HG02970 (cell line): ENCODE measurements at regions not wholly inside any gene's neighbourhood (a gene's known extent, or its start where the extent isn't known, plus 50 kb on each side); places are given as distances from the start of the nearest gene placed in this dataset.

ENCODE experiments used
- ATAC-seq: cut with Tn5 transposase; IDR thresholded peaks from one replicate; pipeline ENCODE4 v1.9.1; 2021; ENCODE audit warnings: mild to moderate bottlenecking, moderate library complexity, moderate number of reproducible peaks; ENCODE audit not compliant: unreplicated experiment, low FRiP score

DNA sequence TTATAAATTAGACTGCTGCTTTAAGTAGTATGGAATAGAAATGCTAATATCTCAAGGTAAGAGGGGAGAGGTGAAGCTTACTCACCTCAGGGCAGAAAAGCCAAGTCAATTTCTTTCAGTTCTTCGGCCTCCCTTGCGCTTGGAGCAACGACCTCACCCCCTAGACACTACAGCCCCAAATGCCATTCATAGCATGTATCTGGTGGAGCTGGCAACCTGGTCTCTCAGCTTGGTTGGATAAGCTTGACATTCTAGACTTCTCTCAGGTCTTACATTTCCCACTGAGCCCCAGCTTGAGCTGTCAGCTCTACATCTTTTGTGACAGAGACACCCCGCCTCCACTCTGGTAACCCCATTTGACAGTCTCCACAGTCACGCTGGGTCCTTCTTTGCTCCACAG, 154.9 kb downstream of the ZNF608 start:
- ATAC-seq, result no peak

DNA sequence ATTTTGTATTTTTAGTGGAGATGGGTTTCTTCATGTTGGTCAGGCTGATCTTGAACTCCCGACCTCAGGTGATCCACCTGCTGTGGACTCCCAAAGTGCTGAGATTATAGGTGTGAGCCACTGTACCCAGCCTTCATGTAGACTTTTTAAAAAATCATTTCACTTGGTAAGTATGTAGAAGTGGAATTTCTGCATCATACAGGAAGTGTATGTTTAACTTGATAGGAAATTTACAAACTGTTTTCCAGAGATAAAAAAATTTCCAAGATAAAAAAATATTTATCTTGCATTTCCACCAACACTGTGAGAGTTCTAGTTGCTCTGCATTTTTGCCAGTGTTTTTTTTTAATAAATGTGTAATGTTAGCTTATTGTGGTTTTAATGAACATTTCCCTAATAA, 155.8 kb downstream of the ZNF608 start:
- no peak for ATAC-seq

DNA sequence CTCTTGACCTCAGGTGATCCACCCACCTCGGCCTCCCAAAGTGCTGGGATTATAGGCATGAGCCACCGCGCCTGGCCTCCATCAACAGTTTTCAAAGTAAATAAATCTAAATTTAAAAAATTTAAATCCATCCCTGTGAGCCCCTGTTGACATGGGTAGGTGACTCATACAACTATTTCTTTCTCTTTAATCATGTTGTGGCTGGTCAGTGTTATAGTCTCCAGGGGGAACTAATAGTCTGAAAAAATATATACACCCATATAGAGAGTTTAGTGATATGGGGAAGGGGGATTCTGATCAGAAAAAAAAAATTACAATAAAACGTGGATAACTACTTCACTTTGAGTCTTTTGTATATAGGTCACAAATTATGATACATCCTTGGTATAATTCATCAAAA, 159.2 kb downstream of the ZNF608 start:
- ATAC-seq, result no peak

DNA sequence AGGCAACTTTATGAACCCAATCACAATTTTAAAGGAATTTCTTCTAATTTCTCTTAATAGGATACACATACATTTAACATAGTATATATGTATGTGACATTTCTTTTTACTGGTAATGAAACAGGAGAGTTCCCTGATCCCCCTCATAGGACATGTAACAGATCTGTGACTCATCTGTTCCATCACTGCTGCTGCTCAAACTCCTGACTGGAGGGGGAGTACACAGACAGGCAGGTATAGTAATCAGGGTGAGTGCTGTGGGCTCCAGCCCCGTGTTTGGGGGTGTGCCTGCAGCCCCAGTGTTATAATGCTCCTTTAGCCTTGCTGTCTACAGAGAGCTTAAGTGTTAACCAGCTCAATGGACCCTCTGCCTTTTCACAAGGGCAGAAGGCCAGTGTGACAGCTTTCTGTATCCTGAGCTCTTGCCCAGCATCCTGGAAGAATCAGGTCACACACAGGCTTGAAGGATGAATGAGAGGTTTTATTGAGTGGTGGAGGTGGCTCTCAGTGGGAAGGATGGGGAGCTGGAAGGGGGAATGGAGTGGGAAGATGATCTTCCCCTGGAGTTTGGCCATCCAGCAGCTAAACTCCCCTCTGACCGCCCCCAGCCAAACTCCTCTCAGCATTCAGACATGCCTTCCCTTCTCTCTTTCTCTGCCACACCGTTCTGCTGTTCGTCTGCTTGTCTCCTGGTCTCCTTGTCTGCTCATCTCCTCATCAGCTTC, 161.3 kb downstream of the ZNF608 start:
- no peak for ATAC-seq

DNA sequence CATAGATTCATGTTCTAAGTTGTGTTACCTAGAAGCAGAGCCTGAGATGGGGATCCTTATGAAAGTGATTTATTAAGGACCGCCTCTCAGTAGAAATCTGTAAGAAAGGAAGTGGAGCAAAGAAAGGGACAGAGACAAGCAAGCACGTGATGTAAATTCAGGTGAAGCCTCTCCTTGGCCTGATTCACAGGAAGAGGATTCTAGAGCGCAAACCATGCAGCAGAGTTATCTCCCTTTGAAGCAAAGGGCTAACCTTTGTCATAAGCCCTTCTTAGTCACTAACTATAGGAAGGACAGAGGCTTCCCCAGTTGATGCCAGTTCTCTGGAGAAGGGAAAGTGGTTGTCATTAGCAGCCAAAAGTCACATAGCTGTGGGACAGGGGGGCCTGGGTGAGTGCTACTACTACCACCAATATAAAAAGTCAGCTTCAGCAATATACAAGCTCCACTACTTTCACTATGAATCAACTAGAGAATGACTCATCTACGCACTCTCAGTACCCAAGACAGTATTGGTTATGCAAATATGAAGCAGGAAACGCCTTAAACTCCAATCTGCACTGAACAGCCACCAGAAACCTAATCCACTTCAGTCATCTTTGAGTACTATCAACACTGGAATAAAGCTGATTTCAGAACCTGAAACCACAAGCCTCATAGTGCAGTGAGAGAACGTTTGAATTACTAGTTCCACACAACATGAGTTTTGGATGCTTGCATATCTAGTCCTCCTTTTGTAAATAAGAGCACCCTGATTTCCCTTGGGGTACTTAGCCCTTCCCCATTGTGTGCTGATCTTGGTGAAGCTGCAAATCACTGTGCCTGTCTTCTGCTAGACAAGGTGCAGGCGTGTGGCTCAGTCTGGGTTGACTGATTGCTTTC, 162.7 kb downstream of the ZNF608 start:
- ATAC-seq, result peak; percentile 99

DNA sequence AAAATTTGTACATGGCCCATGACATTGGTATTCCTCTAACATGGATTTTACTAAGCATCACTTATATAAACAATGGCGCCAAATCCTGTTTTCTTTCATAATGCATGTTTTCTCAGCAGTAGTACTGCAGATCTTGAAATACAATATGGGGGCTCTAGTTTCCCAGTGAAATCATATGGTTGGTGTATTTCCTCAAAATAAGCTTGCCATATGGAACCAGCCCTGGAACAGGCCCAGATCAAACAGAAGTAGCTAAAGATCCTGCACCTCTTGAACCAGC, 163.9 kb downstream of the ZNF608 start:
- no peak for ATAC-seq

DNA sequence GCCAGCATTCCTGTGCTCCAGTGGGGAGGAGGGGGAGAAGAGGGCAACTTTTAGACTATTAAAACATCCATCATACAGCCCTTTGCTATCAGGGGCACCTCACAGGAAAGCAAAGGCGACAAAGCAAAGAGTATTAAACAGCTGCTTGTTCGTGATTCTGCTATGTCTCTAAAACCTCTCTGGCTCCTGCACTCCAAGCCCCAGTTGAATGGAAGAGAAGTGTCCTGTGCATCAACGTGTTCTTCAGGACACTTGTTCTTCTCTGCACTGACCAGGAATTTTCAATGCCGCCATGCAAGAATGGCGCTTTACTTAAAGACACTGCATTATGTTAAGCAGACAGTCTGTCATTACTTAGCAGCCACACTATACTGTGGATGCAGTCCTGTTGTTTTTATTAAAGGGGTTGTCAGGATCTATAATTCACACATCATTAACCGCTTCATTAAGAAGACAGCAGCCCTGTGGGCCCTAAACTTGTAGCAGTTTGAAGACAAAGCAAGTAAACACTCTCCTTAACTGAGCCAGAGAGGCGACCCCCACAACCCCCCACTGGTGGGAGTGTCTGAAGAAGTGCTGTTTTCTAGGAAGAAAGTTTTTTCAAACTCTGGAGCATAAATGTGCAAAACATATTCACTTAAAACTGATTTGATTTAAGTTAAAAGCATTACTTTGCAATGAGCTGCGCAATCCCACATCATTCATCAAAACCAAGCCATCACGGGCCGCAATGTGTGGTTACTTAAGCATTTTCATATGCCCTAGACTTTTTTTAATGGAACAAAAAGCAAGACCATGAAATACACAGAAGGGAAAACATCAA, 164.5 kb downstream of the ZNF608 start:
- no peak for ATAC-seq

DNA sequence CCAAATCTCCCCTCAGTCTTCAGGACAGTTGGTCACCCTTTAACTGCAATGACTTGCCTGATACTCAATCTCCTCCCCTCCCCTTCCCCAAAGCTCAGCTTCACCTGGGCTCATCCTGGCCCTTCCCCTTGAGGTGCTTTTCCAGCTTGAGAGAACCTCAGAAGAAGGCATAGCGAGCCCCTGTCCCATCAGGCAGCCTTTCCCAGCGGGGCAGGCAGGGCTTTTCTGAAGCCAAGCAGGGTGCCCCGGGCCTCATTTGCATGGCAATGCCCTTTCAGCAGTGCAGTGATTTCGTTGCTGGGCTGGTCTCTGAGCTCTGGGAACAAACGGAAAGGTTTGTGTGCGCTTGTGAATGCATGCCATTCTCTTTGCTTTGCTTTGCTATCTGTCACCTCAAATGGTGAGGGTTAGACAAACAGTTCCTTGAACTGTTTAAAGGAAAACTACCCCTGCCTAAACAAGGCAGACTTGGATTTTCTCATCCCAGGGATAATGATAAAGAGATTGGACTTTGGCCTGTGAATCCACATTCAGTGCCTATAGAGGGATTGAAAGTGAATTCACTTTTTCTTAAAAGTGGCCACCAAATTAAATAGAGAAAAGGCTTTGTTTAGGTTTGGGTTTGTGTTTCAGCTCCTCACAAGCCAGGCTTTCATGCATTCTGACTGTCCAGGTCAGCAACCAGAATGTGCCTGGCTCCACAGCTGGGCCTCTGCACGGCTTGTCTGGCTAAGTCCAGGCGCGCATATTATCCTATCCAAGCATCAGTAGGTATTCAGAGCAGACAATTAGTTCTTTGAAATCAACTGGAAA, 165.3 kb downstream of the ZNF608 start:
- ATAC-seq, result no peak

DNA sequence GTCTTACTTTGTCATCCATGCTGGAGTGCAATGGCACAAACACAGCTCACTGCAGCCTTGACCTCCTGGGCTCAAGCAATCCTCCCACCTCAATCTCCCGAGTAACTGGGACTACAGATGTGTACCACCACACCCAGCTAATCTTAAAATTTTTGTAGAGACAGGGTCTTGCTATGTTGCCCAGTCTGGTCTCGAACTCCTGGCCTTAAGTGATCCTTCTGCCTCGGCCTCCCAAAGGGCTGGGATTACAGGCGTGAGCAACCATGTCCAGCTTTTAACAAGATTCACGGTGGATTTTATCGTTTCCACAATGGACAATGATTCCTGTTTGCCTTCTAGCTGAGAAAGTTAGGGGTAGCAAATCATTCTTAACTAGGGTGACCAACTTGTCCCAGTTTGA, 165.9 kb downstream of the ZNF608 start:
- ATAC-seq, result no peak

DNA sequence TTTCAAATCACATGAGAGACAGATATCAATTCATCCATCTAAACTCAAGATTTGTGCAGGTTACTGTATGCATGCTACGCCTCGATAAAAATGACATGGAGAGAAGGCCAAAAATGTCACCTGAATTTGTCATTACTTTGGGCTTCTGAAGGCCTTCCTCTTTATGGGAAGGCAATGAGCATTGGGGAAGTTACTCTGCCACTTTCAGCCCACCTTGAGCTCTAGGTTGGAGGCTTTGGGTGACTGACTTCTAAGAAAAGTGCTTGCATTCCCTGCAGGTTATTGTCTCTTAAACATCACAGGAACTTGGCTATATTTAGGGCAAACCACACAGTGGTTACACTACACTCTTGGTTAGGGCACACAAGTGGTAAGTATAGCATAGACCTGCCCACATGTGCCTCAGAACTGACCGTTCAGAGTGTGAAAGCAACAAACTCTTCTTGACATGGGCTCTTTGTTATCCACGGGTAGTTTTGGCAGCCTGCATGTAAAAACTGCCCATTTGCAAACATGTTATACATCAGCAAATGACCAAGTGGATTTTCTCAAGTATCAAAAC, 169.5 kb downstream of the ZNF608 start:
- no peak for ATAC-seq

DNA sequence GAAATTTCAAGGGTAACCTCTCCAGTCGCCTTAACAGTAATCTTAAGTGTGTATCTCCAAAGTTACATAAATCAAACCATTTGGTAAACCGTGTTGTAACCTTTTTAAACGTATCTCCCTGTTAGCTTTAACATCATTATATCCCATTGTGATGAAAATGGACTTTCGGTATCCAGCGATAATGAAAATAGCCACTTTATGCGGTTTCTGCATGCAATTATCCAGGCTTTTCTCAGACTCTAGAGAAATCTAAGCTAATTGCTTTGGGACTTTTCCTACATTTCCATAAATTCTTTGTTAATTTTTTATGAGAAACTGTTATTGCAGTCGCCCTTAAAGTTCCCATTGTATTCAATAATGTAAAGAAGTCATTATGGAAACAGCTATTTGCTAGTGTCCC, 170.7 kb downstream of the ZNF608 start:
- no peak for ATAC-seq

DNA sequence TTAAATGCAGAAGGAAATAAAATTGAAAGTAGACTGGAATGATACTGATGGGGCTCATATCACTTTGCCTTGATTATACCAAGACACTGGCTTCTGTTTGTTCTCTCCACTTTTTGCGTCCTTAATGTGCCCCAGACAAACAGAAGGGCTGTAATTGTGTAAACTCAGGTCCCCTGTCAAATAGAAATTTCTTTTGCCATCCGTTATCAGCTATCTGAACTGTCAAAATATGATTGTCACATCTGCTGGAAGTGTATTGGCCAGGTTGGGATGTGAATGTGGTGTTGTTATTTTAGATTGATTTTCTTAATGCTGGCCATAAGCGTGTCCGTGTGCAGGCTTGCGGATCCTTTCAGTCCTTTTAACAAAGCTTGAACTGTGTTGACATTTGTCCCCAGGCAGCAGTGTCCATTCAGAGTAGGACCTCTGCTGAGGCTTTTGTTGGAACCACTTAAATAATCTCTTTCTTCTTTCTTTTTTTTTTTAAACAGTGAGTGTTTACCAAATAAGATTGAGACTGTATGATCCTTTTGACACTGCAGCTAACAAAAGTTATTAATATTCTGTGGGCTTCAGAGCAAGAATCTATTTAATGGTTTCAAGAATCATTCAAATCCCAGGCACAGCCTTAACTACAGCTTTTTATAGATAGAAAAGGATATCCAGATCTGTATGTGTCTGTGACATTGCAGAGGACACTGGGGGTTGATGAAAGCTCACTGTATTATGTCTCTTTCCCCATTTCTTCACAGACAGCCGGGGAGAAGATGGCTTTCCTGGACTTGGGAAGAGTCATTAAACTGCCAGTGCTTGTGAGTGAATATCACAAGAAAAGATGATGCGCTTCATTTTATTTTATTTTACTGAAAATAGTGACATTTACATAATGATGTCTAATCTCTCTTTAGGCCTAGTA, 171.7 kb downstream of the ZNF608 start:
- ATAC-seq, result no peak

DNA sequence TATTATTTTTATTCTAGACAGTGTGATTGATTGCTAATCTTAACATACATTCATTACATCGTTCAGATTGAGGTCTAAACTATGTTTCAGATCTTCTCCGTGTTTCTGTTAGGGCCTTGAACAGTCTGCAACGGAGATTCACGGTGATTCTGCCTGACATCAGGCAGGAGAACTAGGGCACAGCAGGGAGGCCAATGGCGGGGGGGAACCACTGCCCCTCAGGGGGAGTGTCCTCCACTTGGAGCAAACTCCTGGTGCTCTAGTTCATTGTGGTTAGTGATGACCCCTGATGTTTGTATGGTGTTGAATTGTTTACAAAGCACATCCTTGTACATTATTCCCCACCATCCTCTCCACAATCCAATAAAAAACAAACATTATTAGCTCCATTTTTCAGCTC, 173.5 kb downstream of the ZNF608 start:
- no peak for ATAC-seq

DNA sequence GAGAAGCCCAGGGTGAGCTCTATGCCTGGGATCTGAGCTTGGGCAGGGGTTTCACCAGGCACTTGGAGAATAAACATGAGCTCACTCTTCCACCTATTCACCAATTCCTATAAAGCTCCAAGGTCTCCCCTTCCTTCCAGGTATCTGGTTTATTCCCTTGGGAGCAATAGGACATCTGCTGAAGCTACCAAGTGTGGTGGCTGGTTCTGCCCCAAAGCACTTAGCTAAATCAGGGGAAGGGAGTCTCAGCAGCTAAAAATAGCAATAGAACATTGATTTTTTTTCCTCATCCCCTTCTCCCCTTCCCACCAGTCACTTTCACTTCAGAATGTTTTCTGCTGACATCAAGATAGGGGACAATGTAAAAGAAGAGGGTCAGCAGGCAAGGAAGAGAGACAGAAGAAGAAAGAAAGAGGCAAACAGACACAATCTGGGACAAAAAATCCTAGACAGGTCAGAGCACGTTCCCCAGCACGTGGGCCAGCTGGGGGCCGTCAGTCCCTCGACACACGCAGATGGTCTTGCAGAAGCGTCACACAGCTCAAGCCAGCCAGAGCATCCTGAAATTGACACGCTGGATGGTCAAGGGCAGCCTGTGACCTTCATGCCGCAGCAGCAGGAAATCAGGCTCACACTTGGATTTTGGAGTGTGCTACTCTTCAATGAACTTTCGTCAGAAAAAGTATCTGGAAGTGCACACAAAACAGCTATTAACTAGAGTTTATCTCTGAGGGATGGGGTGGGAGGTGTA, 176.0 kb downstream of the ZNF608 start:
- no peak for ATAC-seq

DNA sequence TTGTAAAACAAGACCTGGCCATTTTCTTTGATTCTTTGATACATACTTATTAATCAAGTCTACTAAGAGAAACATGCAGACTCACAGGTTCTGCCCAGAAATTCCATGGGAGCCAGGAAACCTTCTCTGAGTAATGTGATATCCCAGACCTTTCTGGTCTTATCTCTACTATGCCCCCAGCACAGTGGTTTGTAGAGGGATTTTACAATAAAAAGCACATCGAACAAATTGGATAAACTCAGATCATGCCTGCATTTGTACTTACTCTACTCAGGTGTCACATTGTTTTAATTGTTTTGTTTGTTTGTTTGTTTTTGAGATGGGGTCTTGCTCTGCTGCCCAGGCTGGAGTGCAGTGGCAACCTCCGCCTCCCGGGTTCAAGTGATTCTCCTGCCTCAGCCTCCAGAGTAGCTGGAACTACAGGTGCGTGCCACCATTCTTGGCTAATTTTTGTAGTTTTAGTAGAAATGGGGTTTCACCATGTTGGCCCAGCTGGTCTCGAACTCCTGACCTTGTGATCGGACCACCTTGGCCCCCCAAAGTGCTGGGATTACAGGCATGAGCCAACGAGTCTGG, 179.5 kb downstream of the ZNF608 start:
- no peak for ATAC-seq

DNA sequence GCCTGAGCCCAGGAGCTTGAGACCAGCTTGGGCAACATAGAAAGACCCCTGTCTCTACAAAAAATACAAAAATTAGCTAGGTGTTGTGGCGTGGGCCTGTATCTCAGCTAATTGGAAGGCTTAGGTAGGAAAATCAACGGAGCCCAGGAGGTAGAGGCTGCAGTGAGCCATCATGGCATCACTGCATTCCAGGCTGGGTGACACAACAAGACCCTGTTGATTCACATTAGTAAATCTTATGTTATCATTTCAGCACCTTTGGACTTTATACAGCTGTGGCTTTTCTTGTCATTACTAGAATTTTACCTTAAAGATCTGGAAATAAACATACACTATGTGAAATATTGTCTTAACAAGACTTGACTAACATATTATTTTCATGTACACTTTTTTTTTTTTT, 185.0 kb downstream of the ZNF608 start:
- ATAC-seq, result no peak

DNA sequence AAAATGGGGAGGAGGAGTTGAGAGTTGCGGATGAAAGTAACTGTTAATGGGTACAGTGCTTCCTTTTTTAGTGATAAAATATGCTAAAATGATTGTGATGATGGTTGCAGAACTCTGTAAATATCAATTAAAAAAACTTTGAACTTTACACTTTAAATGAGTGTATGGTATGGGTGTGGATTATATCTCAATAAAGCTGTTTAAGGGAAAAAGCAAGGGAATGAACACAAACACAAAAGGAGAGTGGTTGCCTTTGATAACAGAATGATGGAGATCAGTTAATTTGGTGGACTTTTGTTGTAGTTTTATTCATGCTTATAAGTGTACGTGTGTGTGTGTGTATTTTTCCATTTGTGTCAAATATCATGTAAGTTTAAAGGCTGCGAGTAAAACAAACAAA, 186.1 kb downstream of the ZNF608 start:
- ATAC-seq, result no peak

DNA sequence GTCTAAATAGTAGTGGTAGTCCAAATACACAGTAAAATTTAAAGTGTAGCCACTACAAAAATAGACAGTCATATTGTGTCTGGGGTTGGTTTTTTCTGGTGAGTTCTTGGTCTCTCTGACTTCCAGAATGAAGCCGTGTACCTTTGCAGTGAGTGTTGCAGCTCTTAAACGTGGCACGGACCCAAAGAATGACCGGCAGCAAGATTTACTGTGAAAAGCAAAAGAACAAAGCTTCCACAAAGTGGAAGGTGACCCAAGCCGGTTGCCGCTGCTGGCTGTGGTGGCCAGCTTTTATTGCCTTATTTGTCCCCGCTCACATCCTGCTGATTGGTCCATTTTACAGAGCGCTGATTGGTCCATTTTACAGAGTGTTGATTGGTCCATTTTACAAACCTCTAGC, 188.7 kb downstream of the ZNF608 start:
- no peak for ATAC-seq
